Mesenchymal stem cell (in vitro differentiated cells and primary cell): ENCODE measurements at regions not wholly inside any gene's neighbourhood (a gene's known extent, or its start where the extent isn't known, plus 50 kb on each side); places are given as distances from the start of the nearest gene placed in this dataset.

ENCODE experiments used
- DNase-seq: peaks from one replicate; pipeline ENCODE4 v3.0.0-alpha.2; 2013
- H2AFZ ChIP-seq: one replicate; pipeline ENCODE4 v1.6.1; 2013; ENCODE audit warnings: low read depth, mild to moderate bottlenecking, control low read depth, inconsistent platforms, low read length, moderate library complexity
- H2AK5ac ChIP-seq: 2 replicates; pipeline ENCODE4 v1.6.1; 2013; ENCODE audit warnings: low read length, moderate library complexity, mild to moderate bottlenecking, inconsistent platforms; ENCODE audit not compliant: severe bottlenecking
- H2BK120ac ChIP-seq: one replicate; pipeline ENCODE4 v1.6.1; 2013; ENCODE audit warnings: low read depth, mild to moderate bottlenecking, inconsistent platforms, low read length, moderate library complexity
- H2BK12ac ChIP-seq, 2 experiments: one replicate each; pipeline ENCODE4 v1.6.1; 2013; ENCODE audit warnings: inconsistent platforms in 2 of 2, low read length in 2 of 2, mild to moderate bottlenecking in 2 of 2, moderate library complexity in 2 of 2, control low read depth in 1 of 2
- H2BK15ac ChIP-seq: one replicate; pipeline ENCODE4 v1.6.1; 2013; ENCODE audit warnings: mild to moderate bottlenecking, low read depth, inconsistent platforms; ENCODE audit not compliant: poor library complexity, severe bottlenecking
- H2BK5ac ChIP-seq: 2 replicates; pipeline ENCODE4 v1.6.1; 2013; ENCODE audit warnings: low read depth, mild to moderate bottlenecking, low read length, control low read depth, inconsistent platforms; ENCODE audit not compliant: poor library complexity, severe bottlenecking
- H3K14ac ChIP-seq, 2 experiments: one replicate each; pipeline ENCODE4 v1.6.1; 2013; ENCODE audit warnings: inconsistent platforms in 2 of 2, low read length in 2 of 2, control low read depth in 1 of 2, mild to moderate bottlenecking in 1 of 2, moderate library complexity in 1 of 2
- H3K18ac ChIP-seq, 2 experiments: one replicate each; pipeline ENCODE4 v1.6.1; 2013; ENCODE audit warnings: inconsistent platforms in 2 of 2, low read length in 2 of 2, control low read depth in 1 of 2, low read depth in 1 of 2, mild to moderate bottlenecking in 1 of 2
- H3K23ac ChIP-seq, 2 experiments: one replicate each; pipeline ENCODE4 v1.6.1; 2013; ENCODE audit warnings: inconsistent platforms in 2 of 2, low read length in 2 of 2, mild to moderate bottlenecking in 2 of 2, moderate library complexity in 2 of 2, control low read depth in 1 of 2
- H3K27ac ChIP-seq: 2 replicates; pipeline ENCODE4 v1.5.1; 2013; ENCODE audit warnings: mild to moderate bottlenecking, moderate library complexity, low read length, control low read depth, inconsistent platforms; ENCODE audit not compliant: poor library complexity, severe bottlenecking
- H3K27me3 ChIP-seq, 2 experiments: 2 replicates each; pipeline versions ENCODE4 v1.6.1 to v1.7.0; 2013; ENCODE audit warnings: low read length in 2 of 2, mild to moderate bottlenecking in 2 of 2, moderate library complexity in 2 of 2, control low read depth in 1 of 2, inconsistent platforms in 1 of 2; ENCODE audit not compliant: control insufficient read depth in 1 of 2, insufficient read depth in 1 of 2
- H3K36me3 ChIP-seq, 2 experiments: 2 replicates each; pipeline versions ENCODE4 v1.6.1 to v1.7.0; 2013; ENCODE audit warnings: low read length in 2 of 2, control low read depth in 1 of 2, inconsistent platforms in 1 of 2, low read depth in 1 of 2, mild to moderate bottlenecking in 1 of 2; ENCODE audit not compliant: insufficient read depth in 2 of 2, control insufficient read depth in 1 of 2
- H3K4ac ChIP-seq, 2 experiments: one replicate each; pipeline ENCODE4 v1.6.1; 2013; ENCODE audit warnings: inconsistent platforms in 2 of 2, low read length in 2 of 2, mild to moderate bottlenecking in 2 of 2, moderate library complexity in 2 of 2, control low read depth in 1 of 2, low read depth in 1 of 2
- H3K4me1 ChIP-seq: 2 replicates; pipeline ENCODE4 v1.6.1; 2013; ENCODE audit warnings: low read depth, low read length, control low read depth; ENCODE audit not compliant: control insufficient read depth, insufficient read depth
- H3K4me2 ChIP-seq: 2 replicates; pipeline ENCODE4 v1.6.1; 2013; ENCODE audit warnings: low read length, mild to moderate bottlenecking, inconsistent platforms; ENCODE audit not compliant: poor library complexity, severe bottlenecking
- H3K4me3 ChIP-seq, 2 experiments: 2 replicates each; pipeline versions ENCODE4 v1.5.1 to v1.7.0; 2013; ENCODE audit warnings: low read length in 2 of 2, mild to moderate bottlenecking in 2 of 2, control low read depth in 1 of 2, low read depth in 1 of 2; ENCODE audit not compliant: insufficient read depth in 1 of 2
- H3K79me1 ChIP-seq: replicated peaks from 2 replicates; pipeline ENCODE4 v1.6.1; 2013; ENCODE audit warnings: mild to moderate bottlenecking, control low read depth, low read length, inconsistent platforms; ENCODE audit not compliant: poor library complexity, severe bottlenecking
- H3K9ac ChIP-seq: 2 replicates; pipeline ENCODE4 v1.7.0; 2013; ENCODE audit warnings: mild to moderate bottlenecking, low read length, moderate library complexity
- H3K9me3 ChIP-seq: 2 replicates; pipeline ENCODE4 v1.7.0; 2013; ENCODE audit warnings: mild to moderate bottlenecking, low read length; ENCODE audit not compliant: control insufficient read depth
- H4K8ac ChIP-seq: one replicate; pipeline ENCODE4 v1.6.1; 2013; ENCODE audit warnings: inconsistent platforms, mild to moderate bottlenecking, low read length, moderate library complexity
- H4K91ac ChIP-seq: one replicate; pipeline ENCODE4 v1.6.1; 2013; ENCODE audit warnings: mild to moderate bottlenecking, low read length, inconsistent platforms
- WGBS: methylation state at CpG from one replicate; pipeline ENCODE4 v1.1.7; 2013; ENCODE audit warnings: mixed read lengths; 5-methylcytosine and 5-hydroxymethylcytosine counted together

GRCh38 chr4:143763587-143763986 lies 63.1 kb upstream of the FREM3 start:
- Histone ChIP-seq H3K27ac (no peak overlapping the region), H3K4me2 (no peak overlapping the region), H2BK12ac (no peak overlapping the region), H3K9ac (no peak overlapping the region), H4K91ac (no peak overlapping the region), H3K9me3 (no peaks in the 10 kb centered on the region), H3K4me3 (no peak overlapping the region), H3K36me3 (no peaks in the 10 kb centered on the region), H2BK120ac (no peak overlapping the region), H2BK5ac (no peak overlapping the region), H2AK5ac (no peak overlapping the region), H2AFZ (no peak overlapping the region), H3K4me1 (no peaks in the 10 kb centered on the region), H3K79me1 (no peaks in the 10 kb centered on the region), H2BK15ac (no peak overlapping the region), H3K14ac (no peak overlapping the region), H3K4ac (no peak overlapping the region), H3K18ac (no peak overlapping the region), H3K27me3 (no peaks in the 10 kb centered on the region), H4K8ac (no peak overlapping the region), H3K23ac (no peak overlapping the region)
- no peak for DNase-seq
- 85% methylated on average over 2 of the region's 3 CpGs for WGBS

GRCh38 chr4:143762511-143762910 lies 62.0 kb upstream of the FREM3 start:
- no peak overlapping the region for H3K18ac ChIP-seq
- no peaks in the 10 kb centered on the region for H3K27me3 ChIP-seq
- H3K9me3 ChIP-seq = no peaks in the 10 kb centered on the region
- H3K27ac ChIP-seq = no peak overlapping the region
- no peaks in the 10 kb centered on the region for H3K79me1 ChIP-seq
- no peak overlapping the region for H3K23ac ChIP-seq
- WGBS = no CpG with 5 or more reads among the region's 2 CpGs
- H3K14ac ChIP-seq = no peak overlapping the region
- no peak overlapping the region for H4K8ac ChIP-seq
- no peak overlapping the region for H2BK120ac ChIP-seq
- no peak overlapping the region for H3K4ac ChIP-seq
- H3K9ac ChIP-seq = no peak overlapping the region
- no peak overlapping the region for H2BK12ac ChIP-seq
- H4K91ac ChIP-seq = no peak overlapping the region
- H2BK15ac ChIP-seq = no peak overlapping the region
- DNase-seq = no peak
- no peaks in the 10 kb centered on the region for H3K4me1 ChIP-seq
- no peak overlapping the region for H3K4me2 ChIP-seq
- H2AFZ ChIP-seq = no peak overlapping the region
- no peak overlapping the region for H2AK5ac ChIP-seq
- H3K4me3 ChIP-seq = no peak overlapping the region
- H2BK5ac ChIP-seq = no peak overlapping the region
- no peaks in the 10 kb centered on the region for H3K36me3 ChIP-seq
